ENCODE measurements at regions not wholly inside any gene's neighbourhood (a gene's known extent, or its start where the extent isn't known, plus 50 kb on each side); places are given as distances from the start of the nearest gene placed in this dataset.
"Not testable (repeated sequence)": the region's sequence is repeated elsewhere in the genome, so short reads cannot be mapped to it uniquely, and the experiment has no call there.

DNA sequence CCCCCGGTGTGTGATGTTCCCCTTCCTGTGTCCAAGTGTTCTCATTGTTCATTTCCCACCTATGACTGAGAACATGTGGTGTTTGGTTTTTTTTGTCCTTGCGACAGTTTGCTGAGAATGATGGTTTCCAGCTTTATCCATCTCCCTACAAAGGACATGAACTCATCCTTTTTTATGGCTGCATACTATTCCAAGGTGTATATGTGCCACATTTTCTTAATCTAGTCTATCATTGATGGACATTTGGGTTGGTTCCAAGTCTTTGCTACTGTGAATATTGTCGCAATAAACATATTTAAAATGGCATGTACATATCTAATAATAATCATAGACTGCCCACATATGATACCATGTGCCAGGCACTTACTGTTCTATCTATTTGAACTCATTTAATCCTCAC lies 491.0 kb downstream of the MED13L start:
- not testable (repeated sequence) for TF ChIP-seq CTCF (IDR thresholded peaks at IDR 0.05; ENCODE audit: poor library complexity); EZH2 (IDR thresholded peaks at IDR 0.05; ENCODE audit: borderline replicate concordance); EZH2phosphoT487 (IDR thresholded peaks at IDR 0.05; ENCODE audit: low read depth, severe bottlenecking, unreplicated experiment)

Data from hepatocyte (in vitro differentiated cells).